Gastroesophageal sphincter (tissue), 4 donors: ENCODE measurements at regions not wholly inside any gene's neighbourhood (a gene's known extent, or its start where the extent isn't known, plus 50 kb on each side); places are given as distances from the start of the nearest gene placed in this dataset.
A peak's percentile ranks its signal among the peaks of the same experiment; 100 is the strongest.

Experiments used
- ATAC-seq: fragments of 150-250 bp; one replicate; pipeline ENCODE4 v1.9.1; 2016; ENCODE audit warnings: mild to moderate bottlenecking, moderate library complexity
- H3K27ac ChIP-seq, 4 donors: fragments of 200-600 bp; sonication (generic) in 3 of 4; 1 replicate in 3 of 4; 2 replicates in 1 of 4; pipeline ENCODE4 v1.5.1; 2016 to 2019
- H3K27me3 ChIP-seq: fragments of 200-600 bp; sonication (generic); one replicate; pipeline ENCODE4 v1.5.1; 2019
- H3K36me3 ChIP-seq, 2 donors: fragments of 200-600 bp; sonication (generic); one replicate each; pipeline ENCODE4 v1.5.1; 2019; ENCODE audit warnings: control low read depth in 1 of 2
- H3K4me1 ChIP-seq, 3 donors: fragments of 200-600 bp; sonication (generic); 1 replicate in 2 of 3; 2 replicates in 1 of 3; pipeline ENCODE4 v1.5.1; 2016 to 2019; ENCODE audit warnings: control low read depth in 2 of 3
- H3K4me3 ChIP-seq, 2 donors: fragments of 200-600 bp; sonication (generic); one replicate each; pipeline ENCODE4 v1.5.1; 2019; ENCODE audit warnings: mild to moderate bottlenecking in 1 of 2, moderate library complexity in 1 of 2
- H3K9me3 ChIP-seq, 3 donors: fragments of 200-600 bp; sonication (generic); one replicate each; pipeline ENCODE4 v1.5.1; 2017 to 2019; ENCODE audit warnings: control low read depth in 2 of 3
- EP300 ChIP-seq: sonication (generic); formaldehyde crosslinking; IDR thresholded peaks from one replicate; pipeline ENCODE4 v1.6.1; 2017; ENCODE audit warnings: antibody characterized with exemption, mild to moderate bottlenecking
- POLR2A ChIP-seq, 2 donors: fragments of 450-650 bp; IDR thresholded peaks; one replicate each; pipeline ENCODE4 v1.6.1; 2017; ENCODE audit warnings: antibody characterized with exemption in 2 of 2, mild to moderate bottlenecking in 2 of 2, moderate library complexity in 1 of 2
- POLR2AphosphoS5 ChIP-seq: sonication (generic); formaldehyde crosslinking; IDR thresholded peaks from one replicate; pipeline ENCODE4 v1.6.1; 2017; ENCODE audit warnings: antibody characterized with exemption
- WGBS, 2 donors: methylation state at CpG; one replicate each; pipeline ENCODE4 v1.1.5; 2018; ENCODE audit warnings: low coverage in 1 of 2; 5-methylcytosine and 5-hydroxymethylcytosine counted together
- TF ChIP-seq, protein P1 (sequence below), 4 experiments: fragments of 200-600 bp in 2 of 4; fragments of 450-650 bp in 2 of 4; sonication (generic) in 1 of 4; IDR thresholded peaks; one replicate each; pipeline ENCODE4 v1.5.1; 2017 to 2019; ENCODE audit warnings: antibody characterized with exemption in 4 of 4, mild to moderate bottlenecking in 2 of 4, moderate library complexity in 2 of 4

- Histone ChIP-seq H3K27me3 (no peaks in the 10 kb centered on the region), H3K27ac (peak overlapping the region in 3 of 4 donors; percentile 28 to 39 (median 37))
Measured at GRCh38 chr4:124940387-124940786, 227.9 kb upstream of the ANKRD50 start.

DNA sequence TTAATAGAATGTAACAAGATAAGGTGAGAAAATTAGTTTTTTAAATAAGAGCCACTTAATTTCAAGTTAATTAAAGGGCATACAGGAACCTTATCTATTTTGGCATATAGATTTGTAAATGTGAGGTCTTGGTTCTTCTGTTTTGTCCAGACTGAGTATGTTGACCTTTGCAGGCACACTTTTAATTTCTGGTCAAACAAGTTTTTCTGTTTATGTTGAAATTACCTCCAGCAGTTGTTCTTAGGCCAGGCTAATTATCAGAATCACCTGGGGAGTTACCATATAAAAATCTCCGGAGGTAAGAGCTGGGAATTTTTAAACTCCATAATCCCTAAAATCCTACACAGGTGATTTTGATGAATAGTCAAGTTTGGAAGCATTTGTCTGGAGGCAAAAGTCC, 227.4 kb upstream of the ANKRD50 start:
- Histone ChIP-seq H3K4me3 (no peak overlapping the region), H3K9me3 (no peaks in the 10 kb centered on the region), H3K27me3 (no peaks in the 10 kb centered on the region), H3K4me1 (peaks cover 0 to 31% (median 14%) of the 10 kb centered on the region in 3 donors), H3K36me3 (no peaks in the 10 kb centered on the region), H3K27ac (peak overlapping the region in 3 of 4 donors; percentile 1 to 37 (median 28))
- WGBS, 2 donors = 27% methylated on average over 1 of the region's 1 CpG; no CpG with 5 or more reads in 1 of the 2 donors
- TF ChIP-seq, protein P1, sequence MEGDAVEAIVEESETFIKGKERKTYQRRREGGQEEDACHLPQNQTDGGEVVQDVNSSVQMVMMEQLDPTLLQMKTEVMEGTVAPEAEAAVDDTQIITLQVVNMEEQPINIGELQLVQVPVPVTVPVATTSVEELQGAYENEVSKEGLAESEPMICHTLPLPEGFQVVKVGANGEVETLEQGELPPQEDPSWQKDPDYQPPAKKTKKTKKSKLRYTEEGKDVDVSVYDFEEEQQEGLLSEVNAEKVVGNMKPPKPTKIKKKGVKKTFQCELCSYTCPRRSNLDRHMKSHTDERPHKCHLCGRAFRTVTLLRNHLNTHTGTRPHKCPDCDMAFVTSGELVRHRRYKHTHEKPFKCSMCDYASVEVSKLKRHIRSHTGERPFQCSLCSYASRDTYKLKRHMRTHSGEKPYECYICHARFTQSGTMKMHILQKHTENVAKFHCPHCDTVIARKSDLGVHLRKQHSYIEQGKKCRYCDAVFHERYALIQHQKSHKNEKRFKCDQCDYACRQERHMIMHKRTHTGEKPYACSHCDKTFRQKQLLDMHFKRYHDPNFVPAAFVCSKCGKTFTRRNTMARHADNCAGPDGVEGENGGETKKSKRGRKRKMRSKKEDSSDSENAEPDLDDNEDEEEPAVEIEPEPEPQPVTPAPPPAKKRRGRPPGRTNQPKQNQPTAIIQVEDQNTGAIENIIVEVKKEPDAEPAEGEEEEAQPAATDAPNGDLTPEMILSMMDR (IDR thresholded peaks at IDR 0.05) = no peak
- TF ChIP-seq POLR2AphosphoS5 (no peak), EP300 (no peak), POLR2A (IDR thresholded peaks at IDR 0.05) (no peak)
- no peak for ATAC-seq

More at GRCh38 chr4:124940387-124940786, 227.9 kb upstream of the ANKRD50 start:
- Histone ChIP-seq H3K36me3 (no peaks in the 10 kb centered on the region), H3K9me3 (no peaks in the 10 kb centered on the region), H3K4me3 (no peak overlapping the region), H3K4me1 (peaks cover 0 to 31% (median 14%) of the 10 kb centered on the region in 3 donors)
- TF ChIP-seq POLR2AphosphoS5 (peak; percentile 72), POLR2A (IDR thresholded peaks at IDR 0.05) (no peak)
- 3 to 14% methylated on average over 3 of the region's 3 CpGs for WGBS, 2 donors
- peak; percentile 74 for ATAC-seq

GRCh38 chr4:124938836-124939235, 226.3 kb upstream of the ANKRD50 start:
- 71 to 88% methylated on average over 1 of the region's 1 CpG for WGBS, 2 donors
- Histone ChIP-seq H3K4me1 (peaks cover 0 to 31% (median 14%) of the 10 kb centered on the region in 3 donors), H3K36me3 (no peaks in the 10 kb centered on the region), H3K9me3 (no peaks in the 10 kb centered on the region), H3K27me3 (no peaks in the 10 kb centered on the region), H3K27ac (no peak overlapping the region), H3K4me3 (no peak overlapping the region)
- ATAC-seq = no peak
- TF ChIP-seq POLR2A (IDR thresholded peaks at IDR 0.05) = no peak
- TF ChIP-seq, protein P1 (IDR thresholded peaks at IDR 0.05) = no peak
- no peak for TF ChIP-seq EP300
- TF ChIP-seq POLR2AphosphoS5 = no peak

DNA sequence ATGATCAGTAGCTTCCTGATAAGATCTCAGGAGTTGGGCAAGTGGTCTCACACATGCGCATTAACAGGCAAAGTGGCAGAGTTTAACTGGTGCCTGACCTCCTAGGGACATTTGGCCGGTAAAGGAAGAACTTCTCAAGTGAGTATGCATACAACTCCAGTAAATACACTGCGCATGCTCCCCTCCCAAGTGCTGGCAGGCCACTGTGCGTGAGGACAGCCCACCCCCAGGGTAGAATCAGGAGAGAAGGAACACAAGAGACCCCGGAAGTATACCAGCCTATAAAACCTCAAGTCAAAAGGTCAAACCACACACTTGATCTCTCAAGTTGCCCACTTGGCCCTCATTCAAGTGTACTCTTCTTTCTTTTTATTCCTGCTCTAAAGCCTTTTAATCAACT, 225.5 kb upstream of the ANKRD50 start:
- Histone ChIP-seq H3K36me3 (no peaks in the 10 kb centered on the region), H3K27me3 (no peaks in the 10 kb centered on the region), H3K9me3 (no peaks in the 10 kb centered on the region), H3K4me3 (no peak overlapping the region), H3K4me1 (peaks cover 0 to 31% (median 14%) of the 10 kb centered on the region in 3 donors), H3K27ac (no peak overlapping the region)
- ATAC-seq = no peak
- WGBS, 2 donors = 50 to 68% methylated on average over 2 to 4 of the region's 5 CpGs
- TF ChIP-seq, protein P1 (IDR thresholded peaks at IDR 0.05) = no peak
- TF ChIP-seq POLR2A (IDR thresholded peaks at IDR 0.05) (no peak), POLR2AphosphoS5 (no peak), EP300 (no peak)

GRCh38 chr4:124936427-124936826, 223.9 kb upstream of the ANKRD50 start:
- Histone ChIP-seq H3K4me1 (peaks cover 0 to 31% (median 14%) of the 10 kb centered on the region in 3 donors), H3K27me3 (no peaks in the 10 kb centered on the region), H3K4me3 (no peak overlapping the region), H3K9me3 (no peaks in the 10 kb centered on the region), H3K36me3 (no peaks in the 10 kb centered on the region), H3K27ac (peak overlapping the region in 1 of 4 donors; percentile 17)
- TF ChIP-seq POLR2A (IDR thresholded peaks at IDR 0.05) = no peak
- TF ChIP-seq, protein P1 (IDR thresholded peaks at IDR 0.05) = no peak
- TF ChIP-seq POLR2AphosphoS5 = peak; percentile 22
- TF ChIP-seq EP300 = no peak
- peak; percentile 51 for ATAC-seq
- 0 to 7% methylated on average over 3 to 4 of the region's 4 CpGs for WGBS, 2 donors
